ENCODE measurements at regions not wholly inside any gene's neighbourhood (a gene's known extent, or its start where the extent isn't known, plus 50 kb on each side); places are given as distances from the start of the nearest gene placed in this dataset.

DNA sequence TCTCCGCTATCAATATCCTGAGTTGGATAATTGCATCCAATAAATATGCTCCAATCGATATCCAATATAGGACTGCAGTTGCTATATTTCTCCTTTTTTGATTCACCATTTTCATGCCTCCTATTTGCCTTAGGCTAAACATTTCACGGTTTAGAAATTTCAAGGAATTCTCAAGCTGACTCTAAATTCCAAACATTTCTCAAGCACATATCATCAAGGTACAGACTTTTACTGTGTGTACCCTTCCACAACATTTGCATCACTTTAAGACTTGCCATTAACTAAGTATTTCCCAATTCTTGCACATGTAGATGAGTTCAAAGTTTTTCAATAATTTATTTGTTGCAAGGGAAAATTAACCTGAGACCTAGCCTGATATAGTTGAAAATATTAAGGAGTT, 795.2 kb upstream of the TMPRSS15 start:
- Mint-ChIP-seq H3K4me3 (no peak overlapping the region), H3K36me3 (ENCODE audit: low read depth) (no peaks in the 10 kb centered on the region), H3K27me3 (ENCODE audit: insufficient read depth) (no peaks in the 10 kb centered on the region), H3K4me1 (peaks cover 8% of the 10 kb centered on the region), H3K9me3 (no peaks in the 10 kb centered on the region), H3K27ac (no peak overlapping the region)
- Histone ChIP-seq H3K27ac (ENCODE audit: low read depth, low read length) (no peak overlapping the region), H3K36me3 (ENCODE audit: control insufficient read depth, insufficient read depth, low read length) (no peaks in the 10 kb centered on the region), H3K9me3 (ENCODE audit: control insufficient read depth, low read length) (no peaks in the 10 kb centered on the region), H3K9ac (ENCODE audit: extremely low read depth, low read length, poor library complexity, severe bottlenecking) (no peak overlapping the region), H3K4me1 (ENCODE audit: control insufficient read depth, insufficient read depth, low read length) (no peaks in the 10 kb centered on the region), H3K27me3 (ENCODE audit: control insufficient read depth, insufficient read depth, low read length, poor library complexity, severe bottlenecking) (no peaks in the 10 kb centered on the region), H3K4me3 (ENCODE audit: low read length) (no peak overlapping the region)
- no peak for DNase-seq
- 79 to 86% methylated on average over 3 of the region's 3 CpGs for WGBS, 2 experiments (ENCODE audit: insufficient coverage in 1 of 2, insufficient read length in 1 of 2)
- TF ChIP-seq, protein P1, sequence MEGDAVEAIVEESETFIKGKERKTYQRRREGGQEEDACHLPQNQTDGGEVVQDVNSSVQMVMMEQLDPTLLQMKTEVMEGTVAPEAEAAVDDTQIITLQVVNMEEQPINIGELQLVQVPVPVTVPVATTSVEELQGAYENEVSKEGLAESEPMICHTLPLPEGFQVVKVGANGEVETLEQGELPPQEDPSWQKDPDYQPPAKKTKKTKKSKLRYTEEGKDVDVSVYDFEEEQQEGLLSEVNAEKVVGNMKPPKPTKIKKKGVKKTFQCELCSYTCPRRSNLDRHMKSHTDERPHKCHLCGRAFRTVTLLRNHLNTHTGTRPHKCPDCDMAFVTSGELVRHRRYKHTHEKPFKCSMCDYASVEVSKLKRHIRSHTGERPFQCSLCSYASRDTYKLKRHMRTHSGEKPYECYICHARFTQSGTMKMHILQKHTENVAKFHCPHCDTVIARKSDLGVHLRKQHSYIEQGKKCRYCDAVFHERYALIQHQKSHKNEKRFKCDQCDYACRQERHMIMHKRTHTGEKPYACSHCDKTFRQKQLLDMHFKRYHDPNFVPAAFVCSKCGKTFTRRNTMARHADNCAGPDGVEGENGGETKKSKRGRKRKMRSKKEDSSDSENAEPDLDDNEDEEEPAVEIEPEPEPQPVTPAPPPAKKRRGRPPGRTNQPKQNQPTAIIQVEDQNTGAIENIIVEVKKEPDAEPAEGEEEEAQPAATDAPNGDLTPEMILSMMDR (conservative IDR thresholded peaks at IDR 0.05) = no peak

DNA sequence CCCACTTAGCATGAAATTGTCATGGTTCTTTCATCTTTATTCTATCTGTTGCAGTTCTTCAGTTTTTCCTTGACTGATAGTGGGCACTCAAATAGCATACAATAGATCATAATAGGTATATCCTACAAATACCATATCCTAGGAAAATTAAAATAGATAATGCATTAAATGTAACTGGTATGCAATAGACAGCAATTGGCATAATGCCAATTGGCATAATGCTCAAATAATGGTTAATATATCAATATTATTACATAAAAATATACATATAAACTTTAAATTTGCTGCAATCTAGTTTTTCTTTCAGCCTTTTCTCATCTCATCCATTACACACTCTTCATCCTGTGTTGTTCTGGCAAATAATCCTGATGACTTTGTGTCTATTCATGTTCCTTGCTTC, 814.6 kb upstream of the TMPRSS15 start:
- no peaks in the 10 kb centered on the region for H3K27me3 Mint-ChIP-seq (ENCODE audit: insufficient read depth)
- H3K36me3 Mint-ChIP-seq (ENCODE audit: low read depth) = no peaks in the 10 kb centered on the region
- no peak overlapping the region for H3K27ac Mint-ChIP-seq
- no peak overlapping the region for H3K27ac ChIP-seq (ENCODE audit: low read depth, low read length)
- H3K36me3 ChIP-seq (ENCODE audit: control insufficient read depth, insufficient read depth, low read length) = no peaks in the 10 kb centered on the region
- no peak overlapping the region for H3K4me3 ChIP-seq (ENCODE audit: low read length)
- no peak for DNase-seq
- TF ChIP-seq, protein P1 (conservative IDR thresholded peaks at IDR 0.05) = no peak
- no peaks in the 10 kb centered on the region for H3K27me3 ChIP-seq (ENCODE audit: control insufficient read depth, insufficient read depth, low read length, poor library complexity, severe bottlenecking)
- no peak overlapping the region for H3K9ac ChIP-seq (ENCODE audit: extremely low read depth, low read length, poor library complexity, severe bottlenecking)
- H3K4me1 ChIP-seq (ENCODE audit: control insufficient read depth, insufficient read depth, low read length) = no peaks in the 10 kb centered on the region
- no peak overlapping the region for H3K4me3 Mint-ChIP-seq
- H3K9me3 Mint-ChIP-seq = no peaks in the 10 kb centered on the region
- no peaks in the 10 kb centered on the region for H3K9me3 ChIP-seq (ENCODE audit: control insufficient read depth, low read length)
- H3K4me1 Mint-ChIP-seq = no peaks in the 10 kb centered on the region

DNA sequence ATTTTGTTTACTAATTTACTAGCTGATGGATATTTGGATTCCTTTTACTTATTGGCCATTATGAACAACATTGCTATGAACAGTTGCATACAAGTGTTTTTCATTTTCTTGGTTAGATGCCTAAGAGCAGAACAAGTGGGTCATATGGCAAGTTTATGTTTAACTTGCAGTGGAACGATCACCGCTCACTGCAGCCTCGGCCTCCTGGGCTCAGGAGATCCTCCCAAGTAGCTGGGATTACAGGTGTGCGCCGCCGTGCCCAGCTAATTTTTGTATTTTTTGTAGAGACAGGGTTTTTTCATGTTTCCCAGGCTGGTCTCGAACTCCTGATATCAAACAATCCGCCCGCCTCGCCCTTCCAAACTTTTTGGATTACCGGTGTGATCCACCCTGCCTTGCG, 820.5 kb upstream of the TMPRSS15 start:
- no peaks in the 10 kb centered on the region for H3K36me3 Mint-ChIP-seq (ENCODE audit: low read depth)
- no peak overlapping the region for H3K27ac Mint-ChIP-seq
- WGBS, 2 experiments (ENCODE audit: insufficient coverage in 1 of 2, insufficient read length in 1 of 2) = 86 to 92% methylated on average over 10 to 12 of the region's 12 CpGs
- H3K9me3 Mint-ChIP-seq = no peaks in the 10 kb centered on the region
- DNase-seq = no peak
- H3K4me3 Mint-ChIP-seq = no peak overlapping the region
- Histone ChIP-seq H3K36me3 (ENCODE audit: control insufficient read depth, insufficient read depth, low read length) (no peaks in the 10 kb centered on the region), H3K4me1 (ENCODE audit: control insufficient read depth, insufficient read depth, low read length) (no peaks in the 10 kb centered on the region), H3K27me3 (ENCODE audit: control insufficient read depth, insufficient read depth, low read length, poor library complexity, severe bottlenecking) (no peaks in the 10 kb centered on the region), H3K9me3 (ENCODE audit: control insufficient read depth, low read length) (no peaks in the 10 kb centered on the region), H3K4me3 (ENCODE audit: low read length) (no peak overlapping the region), H3K9ac (ENCODE audit: extremely low read depth, low read length, poor library complexity, severe bottlenecking) (no peak overlapping the region), H3K27ac (ENCODE audit: low read depth, low read length) (no peak overlapping the region)
- H3K27me3 Mint-ChIP-seq (ENCODE audit: insufficient read depth) = no peaks in the 10 kb centered on the region
- peaks cover 2% of the 10 kb centered on the region for H3K4me1 Mint-ChIP-seq
- TF ChIP-seq, protein P1 (conservative IDR thresholded peaks at IDR 0.05) = no peak

Measured in endodermal cell (in vitro differentiated cells).